Heart left ventricle (tissue), 16 donors: ENCODE measurements at regions not wholly inside any gene's neighbourhood (a gene's known extent, or its start where the extent isn't known, plus 50 kb on each side); places are given as distances from the start of the nearest gene placed in this dataset.

ENCODE experiments used
- ATAC-seq, 4 donors: fragments of 200-7000 bp; cut with Tn5 transposase; one replicate each; pipeline ENCODE4 v1.9.1; 2020 to 2022; ENCODE audit warnings: moderate library complexity in 4 of 4, mild to moderate bottlenecking in 3 of 4, moderate number of reproducible peaks in 1 of 4
- DNase-seq, 5 donors: peaks; one replicate each; pipeline ENCODE4 v3.0.0-alpha.2; 2020
- H3K27ac ChIP-seq, 12 donors: fragments of 200-600 bp; sonication (generic) in 4 of 12; one replicate each; pipeline versions ENCODE4 v1.5.0 to v1.8.0; 2016 to 2022; ENCODE audit warnings: mild to moderate bottlenecking in 2 of 12
- H3K27me3 ChIP-seq, 9 donors: fragments of 200-600 bp; sonication (generic) in 2 of 9; one replicate each; pipeline versions ENCODE4 v1.5.1 to v1.8.0; 2016 to 2022; ENCODE audit warnings: mild to moderate bottlenecking in 3 of 9
- H3K36me3 ChIP-seq, 9 donors: fragments of 200-600 bp; sonication (generic) in 2 of 9; one replicate each; pipeline versions ENCODE4 v1.5.0 to v1.8.0; 2018 to 2022; ENCODE audit warnings: mild to moderate bottlenecking in 2 of 9
- H3K4me1 ChIP-seq, 12 donors: fragments of 200-600 bp; sonication (generic) in 4 of 12; one replicate each; pipeline versions ENCODE4 v1.5.0 to v1.8.0; 2016 to 2022; ENCODE audit warnings: mild to moderate bottlenecking in 3 of 12
- H3K4me3 ChIP-seq, 12 donors: fragments of 200-600 bp; sonication (generic) in 4 of 12; one replicate each; pipeline versions ENCODE4 v1.5.0 to v1.8.0; 2017 to 2022; ENCODE audit warnings: mild to moderate bottlenecking in 9 of 12, moderate library complexity in 4 of 12
- H3K9me3 ChIP-seq, 12 donors: fragments of 200-600 bp; sonication (generic) in 4 of 12; one replicate each; pipeline versions ENCODE4 v1.5.0 to v1.8.0; 2016 to 2022; ENCODE audit warnings: mild to moderate bottlenecking in 1 of 12
- POLR2A ChIP-seq, 2 donors: fragments of 450-650 bp; IDR thresholded peaks; one replicate each; pipeline ENCODE4 v1.6.1; 2017; ENCODE audit warnings: antibody characterized with exemption in 2 of 2, mild to moderate bottlenecking in 2 of 2, moderate library complexity in 2 of 2
- WGBS, 4 donors: extraction: QIAGEN DNeasy Blood & Tissue Kit in 2 of 4; methylation state at CpG; one replicate each; pipeline versions ENCODE4 v1.1.5 to v1.1.7; 2013 to 2018; 5-methylcytosine and 5-hydroxymethylcytosine counted together
- intact Hi-C, 10 donors: fragments of 100-400 bp; cut with DNase I; formaldehyde crosslinking; loops; one replicate each; pipeline versions ENCODE4 v1.11.1 to v1.14.2; 2022
- TF ChIP-seq, protein P1 (sequence below), 12 donors: fragments of 200-600 bp; sonication (generic) in 4 of 12; IDR thresholded peaks; one replicate each; pipeline versions ENCODE4 v1.5.0 to v1.8.0; 2018 to 2022; ENCODE audit warnings: antibody characterized with exemption in 12 of 12, mild to moderate bottlenecking in 5 of 12
- donor health status: ischemic (EF 13 %, LVEDD 7.1; RV severe dilation, severe dysfunction).
- donor health status: healthy with polysubstance abuse.
- donor health status: DM: no; HTN: yes; CAD: no.
- donor health status: DM: no; HTN: no; CAD: no.
- donor health status: ischemic (EF 25% LVEDD 6.9; RV normal size, moderate dysfunction).
- donor health status: ischemic (EF 25% LVEDD 5.7; RV mildly dilated, moderate dysfunction).
- donor health status: healthy.
- donor health status: DM: yes; HTN: yes; CAD: no.
- donor health status: ischemic (EF 35%, LVEDD 5.7; RV mildly dilated, moderate dysfunction).
- donor health status: nonischemic (EF 11% LVEDD 7.7; RV severe dilation, severe dysfunction).
- donor health status: DM: yes; HTN: yes; CAD: no.
- donor health status: PGD.
- donor health status: ischemic (EF 29% LVEDD 5.4; RV normal size, mild dysfunction).
- donor health status: nonischemic (EF 23%, LVEDD 6.1; RV moderate dilation, normal function).

GRCh38 chr15:87322870-87323269 is 933.7 kb downstream of the NTRK3 start:
- H3K4me1 ChIP-seq, result no peaks in the 10 kb centered on the region
- intact Hi-C loops, result no loop called here
- no peak overlapping the region for H3K4me3 ChIP-seq
- ATAC-seq (no peak), DNase-seq (no peak)
- H3K27ac ChIP-seq, result no peak overlapping the region
- WGBS, 4 donors, result 51 to 67% (median 60%) methylated on average over 1 of the region's 1 CpG
- no peaks in the 10 kb centered on the region for H3K27me3 ChIP-seq
- TF ChIP-seq, protein P1, sequence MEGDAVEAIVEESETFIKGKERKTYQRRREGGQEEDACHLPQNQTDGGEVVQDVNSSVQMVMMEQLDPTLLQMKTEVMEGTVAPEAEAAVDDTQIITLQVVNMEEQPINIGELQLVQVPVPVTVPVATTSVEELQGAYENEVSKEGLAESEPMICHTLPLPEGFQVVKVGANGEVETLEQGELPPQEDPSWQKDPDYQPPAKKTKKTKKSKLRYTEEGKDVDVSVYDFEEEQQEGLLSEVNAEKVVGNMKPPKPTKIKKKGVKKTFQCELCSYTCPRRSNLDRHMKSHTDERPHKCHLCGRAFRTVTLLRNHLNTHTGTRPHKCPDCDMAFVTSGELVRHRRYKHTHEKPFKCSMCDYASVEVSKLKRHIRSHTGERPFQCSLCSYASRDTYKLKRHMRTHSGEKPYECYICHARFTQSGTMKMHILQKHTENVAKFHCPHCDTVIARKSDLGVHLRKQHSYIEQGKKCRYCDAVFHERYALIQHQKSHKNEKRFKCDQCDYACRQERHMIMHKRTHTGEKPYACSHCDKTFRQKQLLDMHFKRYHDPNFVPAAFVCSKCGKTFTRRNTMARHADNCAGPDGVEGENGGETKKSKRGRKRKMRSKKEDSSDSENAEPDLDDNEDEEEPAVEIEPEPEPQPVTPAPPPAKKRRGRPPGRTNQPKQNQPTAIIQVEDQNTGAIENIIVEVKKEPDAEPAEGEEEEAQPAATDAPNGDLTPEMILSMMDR (IDR thresholded peaks at IDR 0.05), result no peak
- no peak for TF ChIP-seq POLR2A (IDR thresholded peaks at IDR 0.05)
- no peaks in the 10 kb centered on the region for H3K9me3 ChIP-seq
- no peaks in the 10 kb centered on the region for H3K36me3 ChIP-seq

DNA sequence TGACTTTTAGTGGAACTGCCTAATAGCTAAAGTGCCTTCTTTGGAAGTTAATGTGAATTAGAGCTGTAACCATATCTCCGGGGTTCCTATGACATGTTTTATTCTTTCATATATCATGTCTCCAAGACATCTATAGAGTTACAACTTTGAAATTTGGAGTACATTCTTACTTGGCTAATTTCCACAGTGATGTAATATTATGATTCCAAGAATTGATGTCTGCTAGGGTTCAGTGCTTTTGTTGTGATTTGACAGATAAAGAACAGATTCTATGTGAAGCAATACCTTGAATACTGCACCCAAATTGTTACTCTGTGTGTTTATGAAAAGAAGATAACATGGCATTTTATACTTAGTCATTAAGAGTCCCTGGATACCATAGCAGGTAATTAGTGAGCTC is 934.3 kb downstream of the NTRK3 start:
- 86 to 95% (median 92%) methylated on average over 1 of the region's 1 CpG for WGBS, 4 donors
- intact Hi-C loops, result no loop called here
- no peak for DNase-seq

DNA sequence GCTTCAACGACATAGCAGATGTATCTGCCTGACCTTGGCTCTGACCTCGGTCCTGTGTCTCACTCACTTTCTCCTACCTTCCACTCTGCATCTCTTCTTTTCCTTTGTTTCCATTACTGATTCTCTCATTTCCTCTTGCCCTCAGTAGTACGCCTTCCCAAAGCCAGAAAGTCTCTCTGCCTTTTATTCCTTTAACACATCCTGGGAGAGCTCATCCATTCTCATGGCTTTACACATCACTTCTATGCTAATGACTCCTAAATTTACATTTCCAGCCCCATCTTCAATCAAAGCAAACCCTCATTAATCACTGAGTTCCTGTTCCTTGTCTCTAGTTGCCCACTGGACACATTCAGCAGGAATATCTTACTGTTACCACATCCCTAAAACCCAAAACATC is 938.6 kb downstream of the NTRK3 start:
- DNase-seq (no peak), ATAC-seq (no peak)
- Histone ChIP-seq H3K27ac (no peak overlapping the region), H3K27me3 (no peaks in the 10 kb centered on the region), H3K36me3 (no peaks in the 10 kb centered on the region), H3K4me1 (no peaks in the 10 kb centered on the region), H3K9me3 (no peaks in the 10 kb centered on the region), H3K4me3 (no peak overlapping the region)
- intact Hi-C loops, result loop anchor here in 1 of 10 donors (5.0 kb wide), 1 partner anchor 49 kb away; no protein-coding TSS in a partner anchor
- WGBS, 4 donors, result 38 to 53% (median 44%) methylated on average over 3 of the region's 3 CpGs
- no peak for TF ChIP-seq POLR2A (IDR thresholded peaks at IDR 0.05)
- TF ChIP-seq, protein P1 (IDR thresholded peaks at IDR 0.05), result no peak

More for the DNA sequence above, 934.3 kb downstream of the NTRK3 start:
- no peak for TF ChIP-seq POLR2A (IDR thresholded peaks at IDR 0.05)
- TF ChIP-seq, protein P1 (IDR thresholded peaks at IDR 0.05), result no peak
- Histone ChIP-seq H3K4me1 (no peaks in the 10 kb centered on the region), H3K36me3 (no peaks in the 10 kb centered on the region), H3K4me3 (no peak overlapping the region), H3K27ac (no peak overlapping the region), H3K9me3 (no peaks in the 10 kb centered on the region), H3K27me3 (no peaks in the 10 kb centered on the region)
- no peak for ATAC-seq

- Histone ChIP-seq H3K27ac (no peak overlapping the region), H3K27me3 (no peaks in the 10 kb centered on the region), H3K4me1 (no peaks in the 10 kb centered on the region), H3K9me3 (no peaks in the 10 kb centered on the region), H3K36me3 (no peaks in the 10 kb centered on the region), H3K4me3 (no peak overlapping the region)
- DNase-seq, result no peak
- intact Hi-C loops, result no loop called here
- TF ChIP-seq, protein P1 (IDR thresholded peaks at IDR 0.05), result no peak
- no peak for TF ChIP-seq POLR2A (IDR thresholded peaks at IDR 0.05)
- no peak for ATAC-seq
- 39 to 63% (median 50%) methylated on average over 3 of the region's 3 CpGs for WGBS, 4 donors
These were observed 944.3 kb downstream of the NTRK3 start for GRCh38 chr15:87312221-87312620.
